Body of pancreas (tissue), 4 donors: ENCODE measurements at regions not wholly inside any gene's neighbourhood (a gene's known extent, or its start where the extent isn't known, plus 50 kb on each side); places are given as distances from the start of the nearest gene placed in this dataset.

Experiments used
- ATAC-seq: fragments of 150-250 bp; one replicate; pipeline ENCODE4 v1.9.1; 2016
- DNase-seq, 4 donors: peaks; one replicate each; pipeline ENCODE4 v3.0.0-alpha.2; 2019
- H3K27ac ChIP-seq, 4 donors: fragments of 200-600 bp; sonication (generic); 1 replicate in 3 of 4; 2 replicates in 1 of 4; pipeline versions ENCODE4 v1.5.1 to v1.6.1; 2016 to 2019; ENCODE audit warnings: mild to moderate bottlenecking in 1 of 4, mixed read lengths in 1 of 4, moderate library complexity in 1 of 4
- H3K27me3 ChIP-seq, 2 donors: fragments of 200-600 bp; sonication (generic); one replicate each; pipeline ENCODE4 v1.6.0; 2016; ENCODE audit warnings: mild to moderate bottlenecking in 1 of 2
- H3K36me3 ChIP-seq, 2 donors: fragments of 200-600 bp; sonication (generic); replicated peaks in 1 of 2; 2 replicates each; pipeline ENCODE4 v1.5.1; 2016; ENCODE audit warnings: low read depth in 2 of 2; ENCODE audit not compliant: insufficient read depth in 1 of 2
- H3K4me1 ChIP-seq: fragments of 200-600 bp; sonication (generic); one replicate; pipeline ENCODE4 v1.6.0; 2016
- H3K4me3 ChIP-seq, 2 donors: fragments of 200-600 bp; sonication (generic); 1 replicate in 1 of 2; 2 replicates in 1 of 2; pipeline ENCODE4 v1.5.1; 2016 to 2019
- H3K9me3 ChIP-seq, 3 donors: fragments of 200-600 bp; sonication (generic); 1 replicate in 2 of 3; 2 replicates in 1 of 3; pipeline ENCODE4 v1.5.1; 2016
- POLR2A ChIP-seq, 3 donors: fragments of 450-650 bp; IDR thresholded peaks; one replicate each; pipeline ENCODE4 v1.6.1; 2016; ENCODE audit warnings: antibody characterized with exemption in 3 of 3, mild to moderate bottlenecking in 2 of 3
- WGBS, 2 donors: methylation state at CpG; one replicate each; pipeline ENCODE4 v1.1.5; 2017; 5-methylcytosine and 5-hydroxymethylcytosine counted together
- intact Hi-C: fragments of 100-400 bp; cut with DNase I; formaldehyde crosslinking; loops from one replicate; pipeline ENCODE4 v1.15.1; 2023
- TF ChIP-seq, protein P1 (sequence below), 7 experiments: fragments of 450-650 bp in 4 of 7; fragments of 200-600 bp in 3 of 7; sonication (generic) in 3 of 7; IDR thresholded peaks; one replicate each; pipeline ENCODE4 v1.5.1; 2016 to 2019; ENCODE audit warnings: antibody characterized with exemption in 7 of 7

DNA sequence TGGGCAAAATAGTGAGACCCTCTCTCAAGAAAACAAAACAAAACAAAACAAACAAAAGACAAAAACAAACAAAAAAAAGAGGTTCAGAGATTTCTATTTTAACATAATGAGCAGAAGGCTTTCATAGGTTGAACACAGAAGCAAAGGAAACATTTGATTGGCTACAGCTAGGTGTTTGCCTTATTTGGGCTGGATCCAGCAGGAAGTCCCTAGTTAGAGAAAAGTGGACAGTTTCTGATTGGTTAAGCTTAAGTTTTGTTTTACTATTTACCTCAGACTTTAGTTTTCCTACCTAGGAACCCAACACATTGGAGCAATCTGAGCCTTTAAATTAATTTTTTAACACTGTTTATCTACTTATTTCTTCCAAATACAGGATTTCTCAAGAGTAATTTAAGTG is 566.5 kb upstream of the PCDH15 start:
- Histone ChIP-seq H3K27ac (no peak overlapping the region), H3K36me3 (no peaks in the 10 kb centered on the region), H3K4me1 (no peaks in the 10 kb centered on the region), H3K27me3 (no peaks in the 10 kb centered on the region), H3K9me3 (no peaks in the 10 kb centered on the region), H3K4me3 (no peak overlapping the region)
- TF ChIP-seq, protein P1, sequence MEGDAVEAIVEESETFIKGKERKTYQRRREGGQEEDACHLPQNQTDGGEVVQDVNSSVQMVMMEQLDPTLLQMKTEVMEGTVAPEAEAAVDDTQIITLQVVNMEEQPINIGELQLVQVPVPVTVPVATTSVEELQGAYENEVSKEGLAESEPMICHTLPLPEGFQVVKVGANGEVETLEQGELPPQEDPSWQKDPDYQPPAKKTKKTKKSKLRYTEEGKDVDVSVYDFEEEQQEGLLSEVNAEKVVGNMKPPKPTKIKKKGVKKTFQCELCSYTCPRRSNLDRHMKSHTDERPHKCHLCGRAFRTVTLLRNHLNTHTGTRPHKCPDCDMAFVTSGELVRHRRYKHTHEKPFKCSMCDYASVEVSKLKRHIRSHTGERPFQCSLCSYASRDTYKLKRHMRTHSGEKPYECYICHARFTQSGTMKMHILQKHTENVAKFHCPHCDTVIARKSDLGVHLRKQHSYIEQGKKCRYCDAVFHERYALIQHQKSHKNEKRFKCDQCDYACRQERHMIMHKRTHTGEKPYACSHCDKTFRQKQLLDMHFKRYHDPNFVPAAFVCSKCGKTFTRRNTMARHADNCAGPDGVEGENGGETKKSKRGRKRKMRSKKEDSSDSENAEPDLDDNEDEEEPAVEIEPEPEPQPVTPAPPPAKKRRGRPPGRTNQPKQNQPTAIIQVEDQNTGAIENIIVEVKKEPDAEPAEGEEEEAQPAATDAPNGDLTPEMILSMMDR (IDR thresholded peaks at IDR 0.05) = no peak
- TF ChIP-seq POLR2A (IDR thresholded peaks at IDR 0.05) = no peak
- DNase-seq (no peak), ATAC-seq (no peak)
- intact Hi-C loops = no loop called here

DNA sequence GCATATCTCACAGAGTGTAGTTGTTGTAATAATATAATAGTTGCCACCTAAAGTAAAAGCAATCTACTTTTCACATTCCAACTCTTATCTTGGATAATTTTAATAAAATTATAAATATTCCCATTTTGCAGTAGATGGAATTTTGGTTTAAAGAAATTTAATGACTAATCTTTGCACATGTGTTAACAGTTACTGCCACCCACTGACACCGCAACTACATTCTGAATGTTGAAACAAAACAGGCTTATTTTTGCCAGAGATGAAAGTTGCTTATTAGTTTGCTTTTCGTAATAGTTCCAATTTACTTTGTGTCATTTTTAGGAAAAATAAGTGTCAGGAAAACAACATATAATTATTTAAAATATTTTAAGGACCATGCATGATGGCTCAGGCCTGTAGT is 557.5 kb upstream of the PCDH15 start:
- intact Hi-C loops = no loop called here
- H3K36me3 ChIP-seq = no peaks in the 10 kb centered on the region
- H3K9me3 ChIP-seq = no peaks in the 10 kb centered on the region
- no peak overlapping the region for H3K27ac ChIP-seq
- no peaks in the 10 kb centered on the region for H3K4me1 ChIP-seq
- H3K27me3 ChIP-seq = no peaks in the 10 kb centered on the region
- ATAC-seq (no peak), DNase-seq (no peak)
- H3K4me3 ChIP-seq = no peak overlapping the region
- TF ChIP-seq POLR2A (IDR thresholded peaks at IDR 0.05) = no peak
- TF ChIP-seq, protein P1 (IDR thresholded peaks at IDR 0.05) = no peak
- WGBS, 2 donors = 73 to 81% methylated on average over 2 of the region's 2 CpGs

DNA sequence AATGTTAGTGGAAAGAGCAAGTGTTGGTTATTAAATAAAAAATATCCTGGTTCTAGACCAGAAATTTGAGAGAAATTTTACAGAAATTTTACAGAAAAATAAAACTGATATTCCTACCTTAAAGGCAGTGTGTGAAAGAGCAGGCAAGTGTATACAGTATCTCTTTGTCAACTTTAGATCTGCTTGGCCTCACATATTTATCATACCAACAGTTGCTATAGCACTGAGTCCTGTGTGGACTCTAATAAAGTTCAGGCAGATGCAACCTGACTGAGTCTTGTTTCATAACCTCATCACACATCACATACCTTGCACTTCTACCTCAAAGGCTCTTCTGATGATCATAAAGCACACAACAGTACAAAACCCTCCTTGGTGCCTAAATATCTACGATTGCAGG is 552.4 kb upstream of the PCDH15 start:
- WGBS, 2 donors = 27 to 45% methylated on average over 1 of the region's 1 CpG
- intact Hi-C loops = no loop called here
- H3K36me3 ChIP-seq = no peaks in the 10 kb centered on the region
- ATAC-seq = no peak
- TF ChIP-seq, protein P1 (IDR thresholded peaks at IDR 0.05) = no peak
- no peak for TF ChIP-seq POLR2A (IDR thresholded peaks at IDR 0.05)
- no peaks in the 10 kb centered on the region for H3K27me3 ChIP-seq
- H3K4me1 ChIP-seq = no peaks in the 10 kb centered on the region
- H3K9me3 ChIP-seq = no peaks in the 10 kb centered on the region
- no peak overlapping the region for H3K4me3 ChIP-seq
- H3K27ac ChIP-seq = no peak overlapping the region
- no peak for DNase-seq

DNA sequence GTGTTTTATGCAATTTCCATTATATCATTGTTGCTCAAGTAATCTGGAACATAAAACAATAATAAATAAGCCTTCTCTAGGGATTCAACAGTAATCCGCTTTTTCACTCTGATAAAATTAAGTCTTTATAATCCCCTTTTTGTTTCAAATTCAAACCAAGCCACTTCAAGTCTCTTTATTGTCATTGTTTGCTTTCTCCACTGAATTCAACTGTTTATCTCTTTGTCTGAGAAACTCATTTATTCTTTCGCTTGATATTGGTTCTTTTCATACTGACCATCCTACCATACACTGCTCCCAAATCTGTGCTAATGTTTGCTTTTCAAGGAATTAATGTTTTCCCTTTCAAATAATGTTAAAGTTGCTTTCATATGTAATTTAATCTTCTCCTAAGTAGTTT is 550.4 kb upstream of the PCDH15 start:
- intact Hi-C loops = no loop called here
- no peak for ATAC-seq
- Histone ChIP-seq H3K27me3 (no peaks in the 10 kb centered on the region), H3K27ac (no peak overlapping the region), H3K36me3 (no peaks in the 10 kb centered on the region), H3K4me3 (no peak overlapping the region), H3K4me1 (no peaks in the 10 kb centered on the region), H3K9me3 (no peaks in the 10 kb centered on the region)
- WGBS, 2 donors = 33 to 56% methylated on average over 2 of the region's 2 CpGs
- TF ChIP-seq POLR2A (IDR thresholded peaks at IDR 0.05) = no peak
- DNase-seq = no peak

DNA sequence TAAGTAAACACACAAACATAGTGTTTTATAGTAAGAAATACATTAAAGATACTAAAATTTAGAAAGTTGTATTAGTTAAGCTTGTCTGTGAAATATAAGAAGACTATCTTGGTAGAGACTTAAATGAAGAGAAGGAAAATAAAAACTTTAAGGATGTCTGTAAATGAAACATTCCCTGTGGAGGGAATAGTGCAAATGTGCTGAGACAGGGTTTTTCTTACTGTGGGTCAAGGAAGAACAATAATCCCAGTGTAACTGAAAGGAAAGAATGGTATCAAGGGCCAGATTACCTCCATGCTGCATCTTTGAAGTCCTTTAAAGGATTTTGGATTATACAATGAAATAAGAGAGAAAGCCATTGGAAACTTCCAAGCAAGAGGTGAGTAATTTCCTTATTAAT is 547.5 kb upstream of the PCDH15 start:
- ATAC-seq (no peak), DNase-seq (no peak)
- Histone ChIP-seq H3K4me3 (no peak overlapping the region), H3K4me1 (no peaks in the 10 kb centered on the region), H3K27ac (no peak overlapping the region), H3K36me3 (no peaks in the 10 kb centered on the region), H3K27me3 (no peaks in the 10 kb centered on the region), H3K9me3 (no peaks in the 10 kb centered on the region)
- TF ChIP-seq, protein P1 (IDR thresholded peaks at IDR 0.05) = no peak
- no peak for TF ChIP-seq POLR2A (IDR thresholded peaks at IDR 0.05)
- intact Hi-C loops = no loop called here
